ENCODE measurements at regions not wholly inside any gene's neighbourhood (a gene's known extent, or its start where the extent isn't known, plus 50 kb on each side); places are given as distances from the start of the nearest gene placed in this dataset.

- Histone ChIP-seq H2BK12ac (ENCODE audit: insufficient read length, low read depth, low read length) (no peak overlapping the region), H3K27me3 (ENCODE audit: insufficient read depth, low read length) (no peaks in the 10 kb centered on the region), H3K27ac (ENCODE audit: insufficient read length, low read depth, low read length) (no peak overlapping the region), H3K23ac (ENCODE audit: insufficient read length, low read depth, low read length) (no peak overlapping the region), H2AFZ (ENCODE audit: low read length) (no peak overlapping the region), H3T11ph (ENCODE audit: low read length) (no peak overlapping the region), H3K4ac (ENCODE audit: low read depth, low read length) (no peak overlapping the region), H3K79me1 (ENCODE audit: insufficient read depth, low read depth, low read length, poor library complexity, severe bottlenecking) (no peaks in the 10 kb centered on the region), H2AK5ac (ENCODE audit: insufficient read length, low read length) (no peak overlapping the region), H2BK5ac (ENCODE audit: insufficient read length, low read length) (no peak overlapping the region), H4K8ac (replicated peaks; ENCODE audit: insufficient read length, low read depth, low read length) (no peak overlapping the region), H2BK15ac (ENCODE audit: low read depth, low read length) (no peak overlapping the region), H3K9ac (ENCODE audit: extremely low read depth, insufficient read length, low read length) (no peak overlapping the region), H3K56ac (ENCODE audit: insufficient read length, low read depth, low read length) (no peak overlapping the region), H3K9me3 (ENCODE audit: control insufficient read depth, low read depth, low read length) (no peaks in the 10 kb centered on the region), H3K79me2 (ENCODE audit: insufficient read depth, low read length) (no peaks in the 10 kb centered on the region), H4K20me1 (ENCODE audit: control insufficient read depth, insufficient read depth, insufficient read length) (no peaks in the 10 kb centered on the region), H3K4me1 (ENCODE audit: insufficient read depth, low read length) (no peaks in the 10 kb centered on the region), H3K18ac (ENCODE audit: insufficient read length, low read depth, low read length) (no peak overlapping the region), H4K5ac (ENCODE audit: insufficient read length, low read depth, low read length) (no peak overlapping the region), H2BK120ac (ENCODE audit: low read depth, low read length, poor library complexity, severe bottlenecking) (no peak overlapping the region), H3K23me2 (ENCODE audit: insufficient read length, low read depth, low read length, poor library complexity, severe bottlenecking) (no peaks in the 10 kb centered on the region), H2BK20ac (ENCODE audit: low read depth, low read length, poor library complexity, severe bottlenecking) (no peak overlapping the region), H4K91ac (ENCODE audit: insufficient read length, low read depth, low read length) (no peak overlapping the region), H3K4me2 (ENCODE audit: insufficient read depth, insufficient read length, low read length) (no peak overlapping the region), H3K14ac (ENCODE audit: insufficient read depth, low read length) (no peak overlapping the region)
- Mint-ChIP-seq H3K27ac (no peak overlapping the region), H3K4me1 (no peaks in the 10 kb centered on the region), H3K9me3 (peaks cover 3 to 7% of the 10 kb centered on the region in 2 experiments; a peak in 2 of 5 replicates), H3K27me3 (ENCODE audit: low read depth) (no peaks in the 10 kb centered on the region), H3K4me3 (no peak overlapping the region), H3K36me3 (ENCODE audit: insufficient read depth in 1 of 3, low read depth in 3 of 3) (peaks cover 0 to 4% (median 0%) of the 10 kb centered on the region in 3 experiments; a peak in 2 of 7 replicates)
- TF ChIP-seq CTCF (conservative IDR thresholded peaks at IDR 0.05), result no peak
- WGBS (ENCODE audit: extremely low coverage, insufficient read length, low lambda C conversion rate), result no CpG with 5 or more reads among the region's 2 CpGs
- DNase-seq, result no peak
Measured at GRCh38 chr5:40360685-40361084, 319.0 kb upstream of the PTGER4 start.

Measured in H9 (cell line).